ENCODE measurements at regions not wholly inside any gene's neighbourhood (a gene's known extent, or its start where the extent isn't known, plus 50 kb on each side); places are given as distances from the start of the nearest gene placed in this dataset.

GRCh38 chr22:22098457-22099193, 116.0 kb upstream of the TOP3B start:
- no peaks in the 10 kb centered on the region for H3K4me1 ChIP-seq (ENCODE audit: control insufficient read depth in 1 of 2, insufficient read depth in 2 of 2, low read length in 2 of 2)
- H3K4me3 ChIP-seq (ENCODE audit: low read depth in 1 of 2, low read length in 2 of 2), result no peak overlapping the region
- no peak overlapping the region for H3K9ac ChIP-seq (ENCODE audit: low read depth in 1 of 2, low read length in 2 of 2)
- H3K27me3 ChIP-seq (ENCODE audit: control insufficient read depth in 1 of 2, insufficient read depth in 2 of 2, low read length in 2 of 2), result peaks cover 0 to 8% of the 10 kb centered on the region in 2 donors
- H3K9me3 ChIP-seq (ENCODE audit: control insufficient read depth in 1 of 2, low read length in 2 of 2), result no peaks in the 10 kb centered on the region
- H3K36me3 ChIP-seq (ENCODE audit: control insufficient read depth in 1 of 2, insufficient read depth in 2 of 2, low read length in 2 of 2), result no peaks in the 10 kb centered on the region
- no peak overlapping the region for H3K27ac ChIP-seq (ENCODE audit: low read depth, low read length)

GRCh38 chr22:22097727-22098228, 115.2 kb upstream of the TOP3B start:
- Histone ChIP-seq H3K27ac (ENCODE audit: low read depth, low read length) (no peak overlapping the region), H3K4me1 (ENCODE audit: control insufficient read depth in 1 of 2, insufficient read depth in 2 of 2, low read length in 2 of 2) (no peaks in the 10 kb centered on the region), H3K9me3 (ENCODE audit: control insufficient read depth in 1 of 2, low read length in 2 of 2) (no peaks in the 10 kb centered on the region), H3K36me3 (ENCODE audit: control insufficient read depth in 1 of 2, insufficient read depth in 2 of 2, low read length in 2 of 2) (no peaks in the 10 kb centered on the region), H3K27me3 (ENCODE audit: control insufficient read depth in 1 of 2, insufficient read depth in 2 of 2, low read length in 2 of 2) (peaks cover 0 to 8% of the 10 kb centered on the region in 2 donors), H3K4me3 (ENCODE audit: low read depth in 1 of 2, low read length in 2 of 2) (no peak overlapping the region), H3K9ac (ENCODE audit: low read depth in 1 of 2, low read length in 2 of 2) (no peak overlapping the region)

- Histone ChIP-seq H3K27ac (ENCODE audit: low read depth, low read length) (no peak overlapping the region), H3K4me3 (ENCODE audit: low read depth in 1 of 2, low read length in 2 of 2) (no peak overlapping the region), H3K4me1 (ENCODE audit: control insufficient read depth in 1 of 2, insufficient read depth in 2 of 2, low read length in 2 of 2) (no peaks in the 10 kb centered on the region), H3K9me3 (ENCODE audit: control insufficient read depth in 1 of 2, low read length in 2 of 2) (no peaks in the 10 kb centered on the region), H3K27me3 (ENCODE audit: control insufficient read depth in 1 of 2, insufficient read depth in 2 of 2, low read length in 2 of 2) (peaks cover 0 to 8% of the 10 kb centered on the region in 2 donors), H3K36me3 (ENCODE audit: control insufficient read depth in 1 of 2, insufficient read depth in 2 of 2, low read length in 2 of 2) (no peaks in the 10 kb centered on the region), H3K9ac (ENCODE audit: low read depth in 1 of 2, low read length in 2 of 2) (no peak overlapping the region)
Observed at GRCh38 chr22:22094921-22095320, 112.3 kb upstream of the TOP3B start.

DNA sequence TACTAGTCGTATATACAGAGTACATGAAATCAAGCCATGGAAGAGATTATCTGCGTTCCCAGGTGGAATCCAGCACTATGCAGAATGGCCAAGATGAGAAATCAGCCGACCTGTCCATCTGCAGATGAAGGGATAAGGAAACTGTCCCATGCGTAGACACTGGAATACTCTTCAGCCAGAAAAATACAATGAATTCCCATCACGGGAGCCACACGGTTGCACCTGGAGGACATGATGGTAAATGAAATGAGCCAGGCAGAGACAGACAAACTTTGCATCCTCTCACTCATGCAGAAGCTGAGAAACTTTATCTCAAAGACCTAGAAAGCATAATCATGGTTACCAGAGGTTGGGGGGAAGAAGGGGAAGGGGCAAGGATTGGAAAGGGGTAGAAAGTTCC, 111.9 kb upstream of the TOP3B start:
- Histone ChIP-seq H3K9me3 (ENCODE audit: control insufficient read depth in 1 of 2, low read length in 2 of 2) (no peaks in the 10 kb centered on the region), H3K27me3 (ENCODE audit: control insufficient read depth in 1 of 2, insufficient read depth in 2 of 2, low read length in 2 of 2) (peaks cover 0 to 8% of the 10 kb centered on the region in 2 donors), H3K9ac (ENCODE audit: low read depth in 1 of 2, low read length in 2 of 2) (no peak overlapping the region), H3K4me3 (ENCODE audit: low read depth in 1 of 2, low read length in 2 of 2) (no peak overlapping the region), H3K27ac (ENCODE audit: low read depth, low read length) (no peak overlapping the region), H3K36me3 (ENCODE audit: control insufficient read depth in 1 of 2, insufficient read depth in 2 of 2, low read length in 2 of 2) (no peaks in the 10 kb centered on the region), H3K4me1 (ENCODE audit: control insufficient read depth in 1 of 2, insufficient read depth in 2 of 2, low read length in 2 of 2) (no peaks in the 10 kb centered on the region)

GRCh38 chr22:22093743-22094142, 111.2 kb upstream of the TOP3B start:
- no peaks in the 10 kb centered on the region for H3K4me1 ChIP-seq (ENCODE audit: control insufficient read depth in 1 of 2, insufficient read depth in 2 of 2, low read length in 2 of 2)
- H3K36me3 ChIP-seq (ENCODE audit: control insufficient read depth in 1 of 2, insufficient read depth in 2 of 2, low read length in 2 of 2), result no peaks in the 10 kb centered on the region
- no peaks in the 10 kb centered on the region for H3K9me3 ChIP-seq (ENCODE audit: control insufficient read depth in 1 of 2, low read length in 2 of 2)
- H3K4me3 ChIP-seq (ENCODE audit: low read depth in 1 of 2, low read length in 2 of 2), result no peak overlapping the region
- no peak overlapping the region for H3K9ac ChIP-seq (ENCODE audit: low read depth in 1 of 2, low read length in 2 of 2)
- peaks cover 0 to 8% of the 10 kb centered on the region in 2 donors for H3K27me3 ChIP-seq (ENCODE audit: control insufficient read depth in 1 of 2, insufficient read depth in 2 of 2, low read length in 2 of 2)
- no peak overlapping the region for H3K27ac ChIP-seq (ENCODE audit: low read depth, low read length)

DNA sequence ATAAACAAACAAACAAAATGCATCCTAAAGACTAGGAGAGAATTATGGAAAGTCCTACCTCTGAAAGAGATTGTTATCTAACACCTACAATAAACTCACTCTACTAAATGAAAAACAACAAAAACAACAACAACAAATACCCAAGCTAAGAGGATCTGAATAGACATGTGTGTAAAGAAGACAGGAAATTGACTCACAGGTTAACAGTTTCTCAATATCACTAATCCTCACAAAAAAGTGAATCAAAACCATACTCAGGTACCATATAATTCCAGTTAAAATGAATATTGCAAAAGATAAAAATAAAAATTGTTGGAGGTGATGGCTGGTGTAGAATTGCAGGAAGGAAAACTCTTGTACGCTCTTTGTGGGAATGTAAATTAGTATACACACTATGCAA, 110.4 kb upstream of the TOP3B start:
- Histone ChIP-seq H3K27ac (ENCODE audit: low read depth, low read length) (no peak overlapping the region), H3K4me1 (ENCODE audit: control insufficient read depth in 1 of 2, insufficient read depth in 2 of 2, low read length in 2 of 2) (no peaks in the 10 kb centered on the region), H3K27me3 (ENCODE audit: control insufficient read depth in 1 of 2, insufficient read depth in 2 of 2, low read length in 2 of 2) (peaks cover 0 to 8% of the 10 kb centered on the region in 2 donors), H3K36me3 (ENCODE audit: control insufficient read depth in 1 of 2, insufficient read depth in 2 of 2, low read length in 2 of 2) (no peaks in the 10 kb centered on the region), H3K9ac (ENCODE audit: low read depth in 1 of 2, low read length in 2 of 2) (no peak overlapping the region), H3K9me3 (ENCODE audit: control insufficient read depth in 1 of 2, low read length in 2 of 2) (no peaks in the 10 kb centered on the region), H3K4me3 (ENCODE audit: low read depth in 1 of 2, low read length in 2 of 2) (no peak overlapping the region)

- Histone ChIP-seq H3K4me3 (ENCODE audit: low read depth in 1 of 2, low read length in 2 of 2) (no peak overlapping the region), H3K9ac (ENCODE audit: low read depth in 1 of 2, low read length in 2 of 2) (no peak overlapping the region), H3K27me3 (ENCODE audit: control insufficient read depth in 1 of 2, insufficient read depth in 2 of 2, low read length in 2 of 2) (peaks cover 0 to 6% of the 10 kb centered on the region in 2 donors), H3K4me1 (ENCODE audit: control insufficient read depth in 1 of 2, insufficient read depth in 2 of 2, low read length in 2 of 2) (no peaks in the 10 kb centered on the region), H3K36me3 (ENCODE audit: control insufficient read depth in 1 of 2, insufficient read depth in 2 of 2, low read length in 2 of 2) (no peaks in the 10 kb centered on the region), H3K9me3 (ENCODE audit: control insufficient read depth in 1 of 2, low read length in 2 of 2) (no peaks in the 10 kb centered on the region), H3K27ac (ENCODE audit: low read depth, low read length) (no peak overlapping the region)
Observed at GRCh38 chr22:22092101-22092500, 109.5 kb upstream of the TOP3B start.

DNA sequence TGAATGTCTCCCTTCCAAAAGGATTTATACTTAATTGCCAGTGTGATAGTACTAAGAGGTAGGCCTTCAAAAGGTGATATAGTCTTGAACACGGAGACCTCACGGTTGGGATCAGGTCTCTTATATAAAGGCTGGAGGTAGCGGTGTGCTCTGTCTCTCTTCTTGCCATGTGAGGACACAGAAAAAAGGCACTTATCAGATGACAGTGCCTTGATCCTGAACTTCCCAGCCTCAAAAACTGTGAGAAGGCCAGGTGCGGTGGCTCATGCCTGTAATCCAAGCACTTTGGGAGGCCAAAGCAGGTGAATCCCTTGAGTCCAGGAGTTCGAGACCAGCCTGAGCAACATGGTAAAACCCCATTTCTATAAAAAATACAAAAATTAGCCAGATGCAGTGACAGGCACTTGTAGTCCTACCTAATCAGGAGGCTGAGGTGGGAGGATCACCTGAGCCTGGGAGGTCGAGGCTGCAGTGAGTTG, 108.9 kb upstream of the TOP3B start:
- Histone ChIP-seq H3K4me1 (ENCODE audit: control insufficient read depth in 1 of 2, insufficient read depth in 2 of 2, low read length in 2 of 2) (no peaks in the 10 kb centered on the region), H3K9me3 (ENCODE audit: control insufficient read depth in 1 of 2, low read length in 2 of 2) (no peaks in the 10 kb centered on the region), H3K27ac (ENCODE audit: low read depth, low read length) (no peak overlapping the region), H3K4me3 (ENCODE audit: low read depth in 1 of 2, low read length in 2 of 2) (no peak overlapping the region), H3K36me3 (ENCODE audit: control insufficient read depth in 1 of 2, insufficient read depth in 2 of 2, low read length in 2 of 2) (no peaks in the 10 kb centered on the region), H3K27me3 (ENCODE audit: control insufficient read depth in 1 of 2, insufficient read depth in 2 of 2, low read length in 2 of 2) (peaks cover 0 to 6% of the 10 kb centered on the region in 2 donors), H3K9ac (ENCODE audit: low read depth in 1 of 2, low read length in 2 of 2) (no peak overlapping the region)

DNA sequence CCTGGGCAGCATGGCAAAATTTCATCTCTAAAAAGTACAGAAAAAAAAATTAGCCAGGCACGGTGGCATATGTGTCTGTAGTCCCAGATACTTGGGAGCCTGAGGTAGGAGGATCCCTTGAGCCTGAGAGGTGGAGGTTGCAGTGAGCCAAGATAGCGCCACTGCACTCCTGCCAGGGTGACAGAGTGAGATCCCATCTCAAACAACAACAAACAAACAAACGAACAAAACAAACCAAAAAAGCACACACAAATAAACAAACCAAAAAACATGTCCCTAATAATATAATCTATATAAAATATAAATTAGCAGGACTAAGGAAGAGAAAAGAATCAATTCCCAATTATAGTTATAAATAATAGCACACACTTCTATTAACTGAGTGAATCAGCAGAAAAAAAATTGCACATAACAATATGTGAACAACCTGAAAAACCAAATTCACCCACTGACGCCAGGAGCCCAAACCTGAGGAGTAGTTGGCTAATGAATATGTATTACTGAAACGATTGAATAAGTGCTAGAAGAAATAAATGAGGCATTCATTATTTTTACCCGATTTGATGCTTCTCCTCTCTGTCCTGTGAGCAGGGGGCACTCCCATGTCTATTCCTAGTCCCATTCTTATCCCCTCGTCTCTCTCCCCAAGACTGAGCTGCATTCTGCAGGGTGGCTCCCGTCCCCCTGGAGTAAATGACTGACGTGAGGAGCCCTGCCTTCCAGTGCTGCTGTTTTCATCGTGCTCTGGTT, 108.2 kb upstream of the TOP3B start:
- no peaks in the 10 kb centered on the region for H3K9me3 ChIP-seq (ENCODE audit: control insufficient read depth in 1 of 2, low read length in 2 of 2)
- H3K9ac ChIP-seq (ENCODE audit: low read depth in 1 of 2, low read length in 2 of 2), result no peak overlapping the region
- H3K27me3 ChIP-seq (ENCODE audit: control insufficient read depth in 1 of 2, insufficient read depth in 2 of 2, low read length in 2 of 2), result peaks cover 0 to 6% of the 10 kb centered on the region in 2 donors
- H3K4me3 ChIP-seq (ENCODE audit: low read depth in 1 of 2, low read length in 2 of 2), result no peak overlapping the region
- H3K36me3 ChIP-seq (ENCODE audit: control insufficient read depth in 1 of 2, insufficient read depth in 2 of 2, low read length in 2 of 2), result no peaks in the 10 kb centered on the region
- no peaks in the 10 kb centered on the region for H3K4me1 ChIP-seq (ENCODE audit: control insufficient read depth in 1 of 2, insufficient read depth in 2 of 2, low read length in 2 of 2)
- no peak overlapping the region for H3K27ac ChIP-seq (ENCODE audit: low read depth, low read length)

Data from duodenal mucosa (tissue), 2 donors.